RWPE2 (cell line): ENCODE measurements at regions not wholly inside any gene's neighbourhood (a gene's known extent, or its start where the extent isn't known, plus 50 kb on each side); places are given as distances from the start of the nearest gene placed in this dataset.
"Not testable (repeated sequence)": the region's sequence is repeated elsewhere in the genome, so short reads cannot be mapped to it uniquely, and the experiment has no call there.

Source experiments
- ATAC-seq: fragments of 200-7000 bp; cut with Tn5 transposase; 3 replicates; pipeline ENCODE4 v1.9.1; 2021; ENCODE audit warnings: low read depth
- DNase-seq: peaks from one replicate; pipeline ENCODE4 v3.0.0-alpha.2; 2020; ENCODE audit warnings: low spot score
- H3K27ac ChIP-seq: fragments of 450-650 bp; 2 replicates; pipeline ENCODE4 v1.5.1; 2017; ENCODE audit warnings: mild to moderate bottlenecking; ENCODE audit not compliant: poor library complexity, severe bottlenecking
- H3K27me3 ChIP-seq: fragments of 250-450 bp; sonication (Bioruptor Pico); 2 replicates; pipeline ENCODE4 v1.5.1; 2021; ENCODE audit warnings: mild to moderate bottlenecking, moderate library complexity; ENCODE audit not compliant: insufficient read depth, poor library complexity, severe bottlenecking
- H3K36me3 ChIP-seq: fragments of 250-450 bp; sonication (Bioruptor Pico); 2 replicates; pipeline ENCODE4 v1.5.1; 2020; ENCODE audit warnings: low read depth, mild to moderate bottlenecking, moderate library complexity
- H3K4me1 ChIP-seq: fragments of 250-450 bp; sonication (Bioruptor Pico); 2 replicates; pipeline ENCODE4 v1.5.1; 2021; ENCODE audit warnings: mild to moderate bottlenecking, moderate library complexity; ENCODE audit not compliant: insufficient read depth, poor library complexity, severe bottlenecking
- H3K4me3 ChIP-seq: fragments of 250-450 bp; sonication (Bioruptor Pico); 2 replicates; pipeline ENCODE4 v1.5.1; 2021; ENCODE audit warnings: mild to moderate bottlenecking, moderate library complexity; ENCODE audit not compliant: severe bottlenecking
- H3K9me3 ChIP-seq: fragments of 250-450 bp; sonication (Bioruptor Pico); 2 replicates; pipeline ENCODE4 v1.5.1; 2021; ENCODE audit warnings: mild to moderate bottlenecking, moderate library complexity; ENCODE audit not compliant: severe bottlenecking
- CTCF ChIP-seq: fragments of 450-650 bp; IDR thresholded peaks from one replicate; pipeline ENCODE4 v1.5.1; 2017; ENCODE audit warnings: mild to moderate bottlenecking, moderate library complexity; ENCODE audit not compliant: poor library complexity, severe bottlenecking

GRCh38 chr6:20338156-20338555, 63.5 kb upstream of the E2F3 start:
- no peak overlapping the region for H3K4me3 ChIP-seq

GRCh38 chr6:20340068-20340848, 61.4 kb upstream of the E2F3 start:
- no peaks in the 10 kb centered on the region for H3K27me3 ChIP-seq
- no peaks in the 10 kb centered on the region for H3K4me1 ChIP-seq
- ATAC-seq (no peak), DNase-seq (no peak)
- TF ChIP-seq CTCF = no peak
- no peaks in the 10 kb centered on the region for H3K36me3 ChIP-seq
- no peak overlapping the region for H3K4me3 ChIP-seq
- no peaks in the 10 kb centered on the region for H3K9me3 ChIP-seq
- no peak overlapping the region for H3K27ac ChIP-seq

More at GRCh38 chr6:20338156-20338555, 63.5 kb upstream of the E2F3 start:
- no peak overlapping the region for H3K27ac ChIP-seq
- DNase-seq (no peak), ATAC-seq (no peak)
- no peaks in the 10 kb centered on the region for H3K9me3 ChIP-seq
- no peak for TF ChIP-seq CTCF
- no peaks in the 10 kb centered on the region for H3K36me3 ChIP-seq
- H3K4me1 ChIP-seq = no peaks in the 10 kb centered on the region
- no peaks in the 10 kb centered on the region for H3K27me3 ChIP-seq

- DNase-seq (no peak), ATAC-seq (no peak)
Measured at GRCh38 chr6:20341096-20341495, 60.6 kb upstream of the E2F3 start.

GRCh38 chr6:20341564-20341963, 60.1 kb upstream of the E2F3 start:
- TF ChIP-seq CTCF = no peak
- H3K27ac ChIP-seq = no peak overlapping the region
- DNase-seq (no peak), ATAC-seq (no peak)
- H3K9me3 ChIP-seq = no peaks in the 10 kb centered on the region
- no peaks in the 10 kb centered on the region for H3K4me1 ChIP-seq
- no peak overlapping the region for H3K4me3 ChIP-seq
- H3K27me3 ChIP-seq = no peaks in the 10 kb centered on the region
- H3K36me3 ChIP-seq = no peaks in the 10 kb centered on the region

More at GRCh38 chr6:20341096-20341495, 60.6 kb upstream of the E2F3 start:
- H3K36me3 ChIP-seq = no peaks in the 10 kb centered on the region
- no peak overlapping the region for H3K4me3 ChIP-seq
- H3K4me1 ChIP-seq = no peaks in the 10 kb centered on the region
- no peaks in the 10 kb centered on the region for H3K27me3 ChIP-seq
- no peaks in the 10 kb centered on the region for H3K9me3 ChIP-seq
- H3K27ac ChIP-seq = no peak overlapping the region
- TF ChIP-seq CTCF = no peak

- H3K4me1 ChIP-seq, H3K27me3 ChIP-seq, H3K36me3 ChIP-seq, ATAC-seq, H3K4me3 ChIP-seq, H3K9me3 ChIP-seq, H3K27ac ChIP-seq, DNase-seq: not testable (repeated sequence)
Measured at GRCh38 chr6:20346948-20347347, 54.7 kb upstream of the E2F3 start.
